NB4 (cell line): ENCODE measurements at regions not wholly inside any gene's neighbourhood (a gene's known extent, or its start where the extent isn't known, plus 50 kb on each side); places are given as distances from the start of the nearest gene placed in this dataset.

ENCODE experiments used
- CTCF ChIP-seq: IDR thresholded peaks from one replicate; pipeline ENCODE4 v1.5.1; 2012; ENCODE audit warnings: low read depth, low read length
- MAX ChIP-seq: IDR thresholded peaks from 2 replicates; pipeline ENCODE4 v1.6.1; 2011; ENCODE audit warnings: low read depth, low read length

GRCh38 chr10:47207281-47207615 is 92.7 kb upstream of the GDF10 start:
- TF ChIP-seq CTCF (no peak), MAX (peak; percentile 61; the same call in 1 of the 2 replicates)
